ENCODE measurements at regions not wholly inside any gene's neighbourhood (a gene's known extent, or its start where the extent isn't known, plus 50 kb on each side); places are given as distances from the start of the nearest gene placed in this dataset.

GRCh38 chr6:7468382-7469081 is 72.9 kb upstream of the DSP start:
- TF ChIP-seq CTCF (IDR thresholded peaks at IDR 0.05) (no peak), EP300 (IDR thresholded peaks at IDR 0.05) (no peak), POLR2A (IDR thresholded peaks at IDR 0.05) (no peak)
- H3K36me3 ChIP-seq = no peaks in the 10 kb centered on the region
- H3K9me3 ChIP-seq = no peaks in the 10 kb centered on the region
- H3K4me3 ChIP-seq = peak overlapping the region in 2 of 4 donors; percentile 1 to 24
- no peak overlapping the region for H3K27ac ChIP-seq
- no peaks in the 10 kb centered on the region for H3K4me1 ChIP-seq
- 55 to 60% methylated on average over 21 of the region's 21 CpGs for WGBS, 2 donors
- H3K27me3 ChIP-seq = no peaks in the 10 kb centered on the region
- DNase-seq (ENCODE audit: low spot score in 2 of 2) = no peak

GRCh38 chr6:7469696-7470095 is 71.8 kb upstream of the DSP start:
- no peaks in the 10 kb centered on the region for H3K4me1 ChIP-seq
- no peaks in the 10 kb centered on the region for H3K27me3 ChIP-seq
- no peak for DNase-seq (ENCODE audit: low spot score in 2 of 2)
- no peaks in the 10 kb centered on the region for H3K9me3 ChIP-seq
- TF ChIP-seq POLR2A (IDR thresholded peaks at IDR 0.05) = no peak
- no peak for TF ChIP-seq CTCF (IDR thresholded peaks at IDR 0.05)
- no peak for TF ChIP-seq EP300 (IDR thresholded peaks at IDR 0.05)
- no peaks in the 10 kb centered on the region for H3K36me3 ChIP-seq
- H3K27ac ChIP-seq = no peak overlapping the region
- WGBS, 2 donors = 51 to 56% methylated on average over 4 of the region's 4 CpGs
- H3K4me3 ChIP-seq = no peak overlapping the region

- Histone ChIP-seq H3K4me3 (no peak overlapping the region), H3K27me3 (no peaks in the 10 kb centered on the region), H3K9me3 (no peaks in the 10 kb centered on the region), H3K4me1 (no peaks in the 10 kb centered on the region), H3K36me3 (no peaks in the 10 kb centered on the region), H3K27ac (no peak overlapping the region)
- TF ChIP-seq POLR2A (IDR thresholded peaks at IDR 0.05) = no peak
- TF ChIP-seq CTCF (IDR thresholded peaks at IDR 0.05) = no peak
- no peak for TF ChIP-seq EP300 (IDR thresholded peaks at IDR 0.05)
- no peak for DNase-seq (ENCODE audit: low spot score in 2 of 2)
- WGBS, 2 donors = 89 to 93% methylated on average over 2 of the region's 2 CpGs
These were observed 70.3 kb upstream of the DSP start for GRCh38 chr6:7471171-7471570.

- Histone ChIP-seq H3K27ac (no peak overlapping the region), H3K4me3 (no peak overlapping the region), H3K27me3 (no peaks in the 10 kb centered on the region), H3K36me3 (no peaks in the 10 kb centered on the region), H3K9me3 (no peaks in the 10 kb centered on the region), H3K4me1 (no peaks in the 10 kb centered on the region)
- no peak for DNase-seq (ENCODE audit: low spot score in 2 of 2)
- TF ChIP-seq POLR2A (IDR thresholded peaks at IDR 0.05) (no peak), EP300 (IDR thresholded peaks at IDR 0.05) (no peak), CTCF (IDR thresholded peaks at IDR 0.05) (no peak)
- WGBS, 2 donors = 59 to 69% methylated on average over 7 of the region's 7 CpGs
These were observed 67.4 kb upstream of the DSP start for GRCh38 chr6:7473805-7474719.

- Histone ChIP-seq H3K4me1 (peaks cover 0 to 3% (median 0%) of the 10 kb centered on the region in 4 donors), H3K27ac (no peak overlapping the region), H3K9me3 (no peaks in the 10 kb centered on the region), H3K27me3 (no peaks in the 10 kb centered on the region), H3K36me3 (no peaks in the 10 kb centered on the region), H3K4me3 (no peak overlapping the region)
- TF ChIP-seq POLR2A (IDR thresholded peaks at IDR 0.05) = no peak
- no peak for TF ChIP-seq EP300 (IDR thresholded peaks at IDR 0.05)
- no peak for TF ChIP-seq CTCF (IDR thresholded peaks at IDR 0.05)
- 88 to 92% methylated on average over 5 of the region's 5 CpGs for WGBS, 2 donors
- DNase-seq (ENCODE audit: low spot score in 2 of 2) = no peak
These were observed 66.4 kb upstream of the DSP start for GRCh38 chr6:7475081-7475480.
